ENCODE measurements at regions not wholly inside any gene's neighbourhood (a gene's known extent, or its start where the extent isn't known, plus 50 kb on each side); places are given as distances from the start of the nearest gene placed in this dataset.
A peak's percentile ranks its signal among the peaks of the same experiment; 100 is the strongest.

GRCh38 chr11:135027461-135027860 is 615.4 kb upstream of the B3GAT1 start:
- H3K79me2 ChIP-seq (ENCODE audit: insufficient read depth, low read length), result no peaks in the 10 kb centered on the region
- peak; percentile 12 for DNase-seq (ENCODE audit: low spot score)
- H4K20me1 ChIP-seq (ENCODE audit: insufficient read depth, low read length), result no peaks in the 10 kb centered on the region
- no peak overlapping the region for H3K4me3 ChIP-seq (replicated peaks in 1 of 3; ENCODE audit: insufficient read depth in 1 of 3, low read depth in 2 of 3, low read length in 3 of 3)
- no peaks in the 10 kb centered on the region; a peak in 1 of 5 replicates for H3K27me3 ChIP-seq (ENCODE audit: control insufficient read depth in 1 of 2, insufficient read depth in 2 of 2, low read length in 2 of 2)
- H2AFZ ChIP-seq (ENCODE audit: low read length), result no peak overlapping the region
- no peak overlapping the region for H3K9ac ChIP-seq (ENCODE audit: insufficient read depth, low read depth, low read length)
- no peak for ATAC-seq
- POLR2A ChIA-PET, result no interaction called here
- WGBS (ENCODE audit: low lambda C conversion rate), result 48% methylated on average over 5 of the region's 5 CpGs
- no peak for FAIRE-seq
- in situ Hi-C loops (cut with HindIII; ENCODE audit: extremely low pct_ligation_motif_present, low pct_unique_long_range_greater_than_20kb), result no loop called here
- no peaks in the 10 kb centered on the region for H3K4me1 ChIP-seq (ENCODE audit: insufficient read depth, low read length)
- no peak overlapping the region for H3K27ac ChIP-seq (ENCODE audit: extremely low read length, insufficient read depth, low read length)
- CTCF ChIA-PET (ENCODE audit: low intra/inter-chr PET ratio, low total read pairs), result no interaction called here
- no peaks in the 10 kb centered on the region for H3K9me3 ChIP-seq (ENCODE audit: low read length)
- no peaks in the 10 kb centered on the region for H3K36me3 ChIP-seq (replicated peaks in 1 of 2; ENCODE audit: control insufficient read depth in 1 of 2, insufficient read depth in 2 of 2, low read length in 2 of 2)
- H3K4me2 ChIP-seq (ENCODE audit: low read depth, low read length), result no peak overlapping the region
- intact Hi-C loops (cut with micrococcal nuclease; ENCODE audit: unreplicated experiment), result no loop called here
- no TSS peak for BruUV-seq (replicated peaks)
- TF ChIP-seq MIER2 (CRISPR knock-in tag; IDR thresholded peaks at IDR 0.05) (peak; percentile 96), EHMT2 (IDR thresholded peaks at IDR 0.05; ENCODE audit: borderline replicate concordance, low read depth, low read length) (peak; percentile 85), HHEX (CRISPR knock-in tag; IDR thresholded peaks at IDR 0.05) (no peak), ELF3 (CRISPR knock-in tag; IDR thresholded peaks at IDR 0.05) (0 out of 2 replicates have a peak, but pooled peaks have one; percentile 16), BCL3 (CRISPR knock-in tag; IDR thresholded peaks at IDR 0.05) (no peak), ZNF331 (CRISPR knock-in tag; IDR thresholded peaks at IDR 0.05) (0 out of 2 replicates have a peak, but pooled peaks have one; percentile 42), DDIT3 (CRISPR knock-in tag; IDR thresholded peaks at IDR 0.05) (no peak), SMARCE1 (IDR thresholded peaks at IDR 0.05; ENCODE audit: borderline replicate concordance) (no peak), ZNF354B (CRISPR knock-in tag; IDR thresholded peaks at IDR 0.05) (no peak), HMG20B (CRISPR knock-in tag; conservative IDR thresholded peaks at IDR 0.05) (0 out of 2 replicates have a peak, but pooled peaks have one; percentile 18), ZNF512B (CRISPR knock-in tag; IDR thresholded peaks at IDR 0.05; ENCODE audit: borderline replicate concordance) (no peak), HBP1 (CRISPR knock-in tag; IDR thresholded peaks at IDR 0.05; ENCODE audit: low read depth) (0 out of 2 replicates have a peak, but pooled peaks have one; percentile 47), REST (IDR thresholded peaks at IDR 0.05; ENCODE audit: borderline replicate concordance in 1 of 2, low read depth in 1 of 2, low read length in 2 of 2) (peak; percentile 72 to 98), TFE3 (CRISPR knock-in tag; IDR thresholded peaks at IDR 0.05) (peak; percentile 40; the same call in 1 of the 2 replicates)
